ENCODE measurements at regions not wholly inside any gene's neighbourhood (a gene's known extent, or its start where the extent isn't known, plus 50 kb on each side); places are given as distances from the start of the nearest gene placed in this dataset.

DNA sequence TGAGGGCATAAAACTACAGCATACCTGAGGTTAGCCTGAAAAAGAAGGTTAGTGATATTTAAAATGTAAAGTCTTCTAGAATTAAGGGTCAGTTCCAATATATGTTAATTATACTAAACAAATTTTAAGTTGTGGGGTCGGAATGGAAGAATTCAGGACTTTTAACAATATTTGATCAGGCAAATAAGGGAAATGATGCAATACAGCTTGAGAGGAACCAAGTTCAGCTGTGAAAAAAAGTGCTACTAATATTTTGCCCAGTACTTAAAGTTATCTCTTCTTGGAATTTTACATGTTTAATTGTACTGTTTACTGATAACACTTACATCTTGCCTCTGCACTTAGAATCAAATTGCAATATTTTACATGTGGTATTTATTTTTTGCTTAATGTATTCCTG lies 345.5 kb upstream of the CWC22 start:
- no peak for TF ChIP-seq POLR2AphosphoS5 (IDR thresholded peaks at IDR 0.05; ENCODE audit: low read depth, low read length)
- TF ChIP-seq POLR2A (IDR thresholded peaks at IDR 0.05; ENCODE audit: low read depth, low read length), result no peak
